ENCODE measurements at regions not wholly inside any gene's neighbourhood (a gene's known extent, or its start where the extent isn't known, plus 50 kb on each side); places are given as distances from the start of the nearest gene placed in this dataset.

DNA sequence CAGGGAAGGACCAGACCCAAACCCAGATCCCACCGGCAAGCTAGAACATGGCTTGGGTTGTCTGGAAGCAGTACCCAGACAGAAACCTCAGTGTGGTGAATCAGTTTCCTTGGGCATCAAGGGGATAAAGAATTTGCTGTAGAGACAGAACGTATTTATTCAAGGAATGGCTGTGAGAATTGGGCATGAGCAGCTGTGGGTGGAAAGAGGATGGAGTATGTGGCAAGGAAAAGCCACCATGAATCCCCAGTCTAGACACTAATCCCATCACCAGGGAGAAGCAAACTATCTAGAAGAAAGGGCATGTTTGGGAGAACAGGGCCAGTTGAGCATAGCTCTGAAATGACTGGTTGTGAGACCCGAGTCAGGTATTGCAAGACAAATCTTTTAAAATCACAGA, 109.2 kb downstream of the TOMM20 start:
- TF ChIP-seq, protein P1, sequence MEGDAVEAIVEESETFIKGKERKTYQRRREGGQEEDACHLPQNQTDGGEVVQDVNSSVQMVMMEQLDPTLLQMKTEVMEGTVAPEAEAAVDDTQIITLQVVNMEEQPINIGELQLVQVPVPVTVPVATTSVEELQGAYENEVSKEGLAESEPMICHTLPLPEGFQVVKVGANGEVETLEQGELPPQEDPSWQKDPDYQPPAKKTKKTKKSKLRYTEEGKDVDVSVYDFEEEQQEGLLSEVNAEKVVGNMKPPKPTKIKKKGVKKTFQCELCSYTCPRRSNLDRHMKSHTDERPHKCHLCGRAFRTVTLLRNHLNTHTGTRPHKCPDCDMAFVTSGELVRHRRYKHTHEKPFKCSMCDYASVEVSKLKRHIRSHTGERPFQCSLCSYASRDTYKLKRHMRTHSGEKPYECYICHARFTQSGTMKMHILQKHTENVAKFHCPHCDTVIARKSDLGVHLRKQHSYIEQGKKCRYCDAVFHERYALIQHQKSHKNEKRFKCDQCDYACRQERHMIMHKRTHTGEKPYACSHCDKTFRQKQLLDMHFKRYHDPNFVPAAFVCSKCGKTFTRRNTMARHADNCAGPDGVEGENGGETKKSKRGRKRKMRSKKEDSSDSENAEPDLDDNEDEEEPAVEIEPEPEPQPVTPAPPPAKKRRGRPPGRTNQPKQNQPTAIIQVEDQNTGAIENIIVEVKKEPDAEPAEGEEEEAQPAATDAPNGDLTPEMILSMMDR (IDR thresholded peaks at IDR 0.05; ENCODE audit: insufficient read depth, low read depth, low read length) = no peak
- TF ChIP-seq EZH2 (IDR thresholded peaks at IDR 0.05; ENCODE audit: insufficient read depth, low read length) = no peak

Measured in astrocyte (in vitro differentiated cells and primary cell).